CD14-positive monocyte (primary cell): ENCODE measurements at regions not wholly inside any gene's neighbourhood (a gene's known extent, or its start where the extent isn't known, plus 50 kb on each side); places are given as distances from the start of the nearest gene placed in this dataset.

ENCODE experiments used
- DNase-seq, 3 donors: peaks; one replicate each; pipeline ENCODE4 v3.0.0-alpha.2; 2011 to 2022
- H2AFZ ChIP-seq: 2 replicates; pipeline ENCODE4 v1.6.0; 2012; ENCODE audit warnings: mild to moderate bottlenecking, low read depth, low read length, inconsistent platforms; ENCODE audit not compliant: insufficient read depth, poor library complexity, severe bottlenecking
- H3K27ac ChIP-seq, 2 donors: 1 replicate in 1 of 2; 2 replicates in 1 of 2; pipeline ENCODE4 v1.5.1; 2012 to 2013; ENCODE audit warnings: low read length in 2 of 2, control low read depth in 1 of 2, inconsistent platforms in 1 of 2, low read depth in 1 of 2, mild to moderate bottlenecking in 1 of 2
- H3K27me3 ChIP-seq, 2 donors: one replicate each; pipeline versions ENCODE4 v1.6.0 to v1.6.1; 2011 to 2013; ENCODE audit warnings: low read length in 2 of 2; ENCODE audit not compliant: control insufficient read depth in 2 of 2, insufficient read depth in 2 of 2
- H3K36me3 ChIP-seq, 2 donors: replicated peaks in 1 of 2; 1 replicate in 1 of 2; 2 replicates in 1 of 2; pipeline versions ENCODE4 v1.5.1 to v1.6.1; 2012 to 2013; ENCODE audit warnings: low read length in 2 of 2, control low read depth in 1 of 2, inconsistent platforms in 1 of 2, mild to moderate bottlenecking in 1 of 2; ENCODE audit not compliant: insufficient read depth in 2 of 2, control insufficient read depth in 1 of 2
- H3K4me1 ChIP-seq, 2 donors: 1 replicate in 1 of 2; 2 replicates in 1 of 2; pipeline versions ENCODE4 v1.5.1 to v1.6.1; 2012 to 2013; ENCODE audit warnings: low read length in 2 of 2, control low read depth in 1 of 2, inconsistent platforms in 1 of 2, mild to moderate bottlenecking in 1 of 2, moderate library complexity in 1 of 2; ENCODE audit not compliant: insufficient read depth in 2 of 2, control insufficient read depth in 1 of 2
- H3K4me2 ChIP-seq: replicated peaks from 2 replicates; pipeline ENCODE3; 2012; ENCODE audit warnings: low read length, moderate library complexity, mild to moderate bottlenecking; ENCODE audit not compliant: poor library complexity, severe bottlenecking; ENCODE audit errors: extremely low read depth
- H3K4me3 ChIP-seq, 3 experiments: fragments of 200-600 bp in 1 of 3; sonication (generic) in 1 of 3; replicated peaks in 1 of 3; 1 replicate in 2 of 3; 2 replicates in 1 of 3; pipeline ENCODE4 v1.5.1; 2011 to 2013; ENCODE audit warnings: low read length in 3 of 3, mild to moderate bottlenecking in 3 of 3, control low read depth in 2 of 3, low read depth in 2 of 3, inconsistent platforms in 1 of 3, moderate library complexity in 1 of 3
- H3K79me2 ChIP-seq: 2 replicates; pipeline ENCODE4 v1.6.0; 2012; ENCODE audit warnings: mild to moderate bottlenecking, control low read depth, inconsistent platforms, low read length, moderate library complexity; ENCODE audit not compliant: insufficient read depth
- H3K9ac ChIP-seq: 2 replicates; pipeline ENCODE4 v1.6.0; 2017; ENCODE audit warnings: low read length, mild to moderate bottlenecking; ENCODE audit not compliant: insufficient read depth, poor library complexity, severe bottlenecking
- H3K9me3 ChIP-seq, 2 donors: replicated peaks in 1 of 2; 1 replicate in 1 of 2; 2 replicates in 1 of 2; pipeline versions ENCODE4 v1.5.1 to v1.6.1; 2012 to 2013; ENCODE audit warnings: low read length in 2 of 2, control low read depth in 1 of 2; ENCODE audit not compliant: control insufficient read depth in 1 of 2, insufficient read depth in 1 of 2
- H4K20me1 ChIP-seq: 2 replicates; pipeline ENCODE4 v1.6.0; 2012; ENCODE audit warnings: mild to moderate bottlenecking, low read length, control low read depth, moderate library complexity; ENCODE audit not compliant: insufficient read depth
- H3K27ac Mint-ChIP-seq, 7 donors: one replicate each; pipeline ENCODE4 v1.8.0; 2020; ENCODE audit warnings: mild to moderate bottlenecking in 7 of 7, mixed read lengths in 7 of 7, moderate library complexity in 6 of 7, inconsistent platforms in 2 of 7
- H3K27me3 Mint-ChIP-seq, 3 donors: one replicate each; pipeline ENCODE4 v1.8.0; 2021 to 2022; ENCODE audit warnings: low read depth in 3 of 3, mild to moderate bottlenecking in 3 of 3, mixed read lengths in 3 of 3, moderate library complexity in 3 of 3, inconsistent platforms in 1 of 3
- H3K36me3 Mint-ChIP-seq, 2 donors: one replicate each; pipeline ENCODE4 v1.8.0; 2020; ENCODE audit warnings: mixed read lengths in 2 of 2, inconsistent platforms in 1 of 2, mild to moderate bottlenecking in 1 of 2
- H3K4me1 Mint-ChIP-seq: one replicate; pipeline ENCODE4 v1.8.0; 2020; ENCODE audit warnings: mild to moderate bottlenecking, mixed read lengths
- H3K4me3 Mint-ChIP-seq, 2 donors: one replicate each; pipeline ENCODE4 v1.8.0; 2020; ENCODE audit warnings: mild to moderate bottlenecking in 2 of 2, mixed read lengths in 2 of 2, moderate library complexity in 1 of 2
- H3K9me3 Mint-ChIP-seq, 7 donors: one replicate each; pipeline ENCODE4 v1.8.0; 2020 to 2022; ENCODE audit warnings: mixed read lengths in 7 of 7, mild to moderate bottlenecking in 6 of 7, moderate library complexity in 6 of 7, inconsistent platforms in 2 of 7
- CTCF ChIP-seq: fragments of 200-600 bp; IDR thresholded peaks from one replicate; pipeline ENCODE4 v1.8.0; 2022; ENCODE audit warnings: antibody characterized with exemption, mild to moderate bottlenecking
- WGBS: methylation state at CpG from one replicate; pipeline ENCODE4 v1.1.5; 2013; ENCODE audit warnings: missing lambda C conversion rate; ENCODE audit not compliant: insufficient coverage; 5-methylcytosine and 5-hydroxymethylcytosine counted together
- intact Hi-C, 2 donors: fragments of 100-400 bp; cut with micrococcal nuclease; formaldehyde crosslinking; loops; one replicate each; pipeline versions ENCODE4 v1.15.0 to v1.15.1; 2023

- Histone ChIP-seq H3K27me3 (no peaks in the 10 kb centered on the region), H3K4me1 (no peaks in the 10 kb centered on the region), H3K4me3 (no peak overlapping the region), H2AFZ (no peak overlapping the region), H3K36me3 (no peaks in the 10 kb centered on the region), H3K79me2 (no peaks in the 10 kb centered on the region), H3K9me3 (peaks cover 0 to 7% of the 10 kb centered on the region in 2 donors), H3K4me2 (no peak overlapping the region), H4K20me1 (no peaks in the 10 kb centered on the region), H3K9ac (no peak overlapping the region), H3K27ac (no peak overlapping the region)
- intact Hi-C loops: no loop called here
- no peaks in the 10 kb centered on the region for H3K36me3 Mint-ChIP-seq
- H3K27me3 Mint-ChIP-seq: no peaks in the 10 kb centered on the region
- H3K4me1 Mint-ChIP-seq: no peaks in the 10 kb centered on the region
- H3K27ac Mint-ChIP-seq: no peak overlapping the region
- no CpG with 5 or more reads among the region's 3 CpGs for WGBS
- TF ChIP-seq CTCF: no peak
- H3K4me3 Mint-ChIP-seq: no peak overlapping the region
- H3K9me3 Mint-ChIP-seq: peaks cover 0 to 14% (median 2%) of the 10 kb centered on the region in 7 donors
- no peak for DNase-seq
Observed at GRCh38 chr14:97319691-97320090, 522.5 kb downstream of the VRK1 start.

GRCh38 chr14:97328743-97329142 is 531.6 kb downstream of the VRK1 start:
- no peak for TF ChIP-seq CTCF
- no CpG with 5 or more reads among the region's 3 CpGs for WGBS
- intact Hi-C loops: no loop called here
- H3K4me3 Mint-ChIP-seq: no peak overlapping the region
- Histone ChIP-seq H3K9ac (no peak overlapping the region), H3K79me2 (no peaks in the 10 kb centered on the region), H2AFZ (no peak overlapping the region), H3K4me2 (no peak overlapping the region), H3K4me1 (no peaks in the 10 kb centered on the region), H4K20me1 (no peaks in the 10 kb centered on the region), H3K36me3 (no peaks in the 10 kb centered on the region), H3K27ac (no peak overlapping the region), H3K9me3 (peaks cover 0 to 5% of the 10 kb centered on the region in 2 donors), H3K27me3 (no peaks in the 10 kb centered on the region), H3K4me3 (no peak overlapping the region)
- no peaks in the 10 kb centered on the region for H3K4me1 Mint-ChIP-seq
- peaks cover 0 to 5% (median 3%) of the 10 kb centered on the region in 7 donors for H3K9me3 Mint-ChIP-seq
- H3K27me3 Mint-ChIP-seq: peaks cover 0 to 3% (median 3%) of the 10 kb centered on the region in 3 donors
- DNase-seq: no peak
- H3K36me3 Mint-ChIP-seq: no peaks in the 10 kb centered on the region
- no peak overlapping the region for H3K27ac Mint-ChIP-seq
